Activated T-cell treated with anti-CD3 and anti-CD28 coated beads for 1 hour (primary cell): ENCODE measurements at regions not wholly inside any gene's neighbourhood (a gene's known extent, or its start where the extent isn't known, plus 50 kb on each side); places are given as distances from the start of the nearest gene placed in this dataset.
"Not testable (repeated sequence)": the region's sequence is repeated elsewhere in the genome, so short reads cannot be mapped to it uniquely, and the experiment has no call there.

Experiments used
- DNase-seq: peaks from one replicate; pipeline ENCODE4 v3.0.0-alpha.2; 2020; ENCODE audit warnings: low read depth

DNA sequence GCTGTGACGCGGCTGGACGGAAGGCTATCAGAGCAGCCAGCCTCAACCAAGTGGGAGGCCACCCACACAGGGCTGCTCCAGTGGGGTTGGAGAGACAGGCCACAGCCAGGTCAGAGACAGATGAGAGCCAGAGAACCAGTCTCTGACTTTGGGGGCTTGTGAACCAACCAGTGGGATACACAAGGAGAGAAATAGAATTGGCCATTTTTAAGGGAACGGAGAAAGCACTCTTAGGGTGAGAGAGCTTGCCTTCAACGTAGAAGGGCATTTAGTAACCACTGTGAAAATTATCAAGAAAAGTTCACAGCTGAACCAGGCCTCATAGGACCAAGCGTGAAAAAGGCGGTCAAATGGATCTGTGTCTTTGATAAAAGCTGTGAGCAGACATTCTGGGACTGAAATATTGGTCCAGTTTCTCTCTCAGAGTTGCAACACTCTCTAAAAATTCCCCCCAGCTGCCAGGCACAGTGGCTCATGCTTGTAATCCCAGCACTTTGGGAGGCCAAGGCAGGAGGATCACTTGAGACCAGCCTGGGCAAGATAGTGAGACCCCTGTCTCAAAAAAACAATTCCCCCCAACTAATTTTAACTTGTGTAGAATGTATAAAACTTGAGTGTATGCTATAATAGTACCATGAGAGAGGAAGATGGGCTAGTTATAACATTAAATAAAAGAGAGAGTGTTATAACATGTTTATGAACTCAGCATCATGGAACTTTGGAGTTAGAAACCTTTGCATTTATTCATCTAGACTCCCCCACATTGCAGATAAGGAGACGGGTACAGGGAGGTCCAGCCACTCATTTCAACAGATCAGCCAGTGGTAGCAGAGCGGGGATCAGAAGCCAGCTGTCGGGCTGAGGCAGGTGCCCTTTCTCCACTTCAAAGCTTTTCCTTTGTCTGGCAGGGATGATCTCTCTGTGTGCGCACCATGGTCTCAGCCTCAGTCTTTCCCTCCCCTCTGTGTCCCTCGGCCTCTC is 132.2 kb downstream of the NPIPB11 start:
- DNase-seq: not testable (repeated sequence)

DNA sequence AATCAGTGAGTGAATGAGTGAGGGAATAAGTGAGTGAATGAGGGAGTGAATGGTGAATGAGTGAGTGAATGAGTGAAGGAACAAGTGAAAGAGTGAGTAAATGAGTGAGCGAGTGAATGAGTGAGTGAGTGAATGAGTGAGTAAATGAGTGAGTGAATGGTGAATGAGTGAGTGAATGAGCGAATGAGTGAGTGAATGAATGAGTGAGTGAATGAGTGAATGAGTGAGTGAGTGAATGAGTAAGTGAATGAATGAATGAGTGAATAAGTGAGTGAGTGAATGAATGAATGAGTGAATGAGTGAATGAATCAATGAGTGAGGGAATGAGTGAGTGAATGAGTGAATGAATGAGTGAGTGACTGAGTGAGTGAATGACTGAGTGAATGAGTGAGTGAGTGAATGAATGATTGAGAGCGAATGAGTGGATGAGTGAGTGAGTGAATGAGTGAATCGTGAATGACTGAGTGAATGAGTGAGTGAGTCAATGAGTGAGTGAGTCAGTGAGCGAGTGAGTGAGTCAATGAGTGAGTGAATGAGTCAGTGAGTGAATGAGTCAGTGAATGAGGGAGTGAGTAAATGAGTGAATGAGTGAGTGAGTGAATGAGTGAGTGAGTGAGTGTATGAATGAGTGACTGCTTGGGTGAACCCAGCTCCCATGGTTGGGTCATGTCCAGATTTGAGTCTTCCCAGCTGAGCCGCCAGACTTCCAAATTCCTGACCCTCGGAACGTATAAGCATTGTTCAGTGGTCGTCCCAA is 133.0 kb downstream of the NPIPB11 start:
- not testable (repeated sequence) for DNase-seq

DNA sequence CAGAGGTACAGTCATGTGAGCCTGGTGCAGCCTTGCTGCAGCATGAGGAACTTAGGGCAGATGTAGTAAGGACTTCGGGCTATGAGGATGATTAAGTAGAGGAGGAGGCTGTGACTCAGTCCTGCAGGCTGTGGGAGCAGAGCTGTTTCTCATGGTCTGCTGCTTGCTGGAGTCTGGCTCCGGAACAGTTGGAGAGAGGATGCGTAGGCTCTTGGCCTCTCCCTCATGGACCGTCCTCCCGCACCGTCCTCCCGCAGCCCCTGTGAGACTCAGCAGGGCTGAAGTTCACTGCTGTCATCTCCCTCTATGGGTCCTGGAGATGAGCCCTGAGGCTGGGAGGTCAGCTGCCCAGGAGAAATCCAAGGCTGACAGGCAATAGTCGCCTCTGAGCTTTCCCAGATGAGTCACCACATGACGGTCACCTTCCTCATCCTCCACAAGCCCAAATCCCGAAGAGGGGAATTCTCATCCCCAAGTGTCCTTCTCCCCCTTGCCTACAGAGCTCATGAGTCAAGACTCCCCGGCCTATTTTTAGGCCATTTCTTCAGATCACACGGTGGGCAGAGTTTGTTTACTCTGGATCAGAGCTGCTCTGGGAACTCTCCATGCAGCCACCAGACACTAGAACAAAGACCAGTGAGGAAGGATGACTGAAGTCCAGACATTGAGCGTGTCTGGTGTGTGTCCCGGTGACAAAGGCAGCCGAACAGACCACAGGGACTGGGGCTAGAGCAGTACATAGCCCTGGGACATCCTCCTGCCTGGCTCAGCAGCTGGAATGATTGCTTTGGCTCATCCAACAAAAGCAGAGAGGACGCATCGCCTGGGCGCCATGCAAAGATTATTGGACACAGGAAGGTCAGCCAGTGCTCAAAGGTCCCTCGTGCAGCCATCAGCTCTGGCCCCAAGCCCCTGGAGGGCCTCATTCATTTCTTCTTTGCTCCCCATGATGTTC is 134.5 kb downstream of the NPIPB11 start:
- DNase-seq: not testable (repeated sequence)

GRCh38 chr16:29270923-29271322 is 135.6 kb downstream of the NPIPB11 start:
- DNase-seq: not testable (repeated sequence)

- DNase-seq: not testable (repeated sequence)
Measured at GRCh38 chr16:29270033-29270432, 136.5 kb downstream of the NPIPB11 start.

DNA sequence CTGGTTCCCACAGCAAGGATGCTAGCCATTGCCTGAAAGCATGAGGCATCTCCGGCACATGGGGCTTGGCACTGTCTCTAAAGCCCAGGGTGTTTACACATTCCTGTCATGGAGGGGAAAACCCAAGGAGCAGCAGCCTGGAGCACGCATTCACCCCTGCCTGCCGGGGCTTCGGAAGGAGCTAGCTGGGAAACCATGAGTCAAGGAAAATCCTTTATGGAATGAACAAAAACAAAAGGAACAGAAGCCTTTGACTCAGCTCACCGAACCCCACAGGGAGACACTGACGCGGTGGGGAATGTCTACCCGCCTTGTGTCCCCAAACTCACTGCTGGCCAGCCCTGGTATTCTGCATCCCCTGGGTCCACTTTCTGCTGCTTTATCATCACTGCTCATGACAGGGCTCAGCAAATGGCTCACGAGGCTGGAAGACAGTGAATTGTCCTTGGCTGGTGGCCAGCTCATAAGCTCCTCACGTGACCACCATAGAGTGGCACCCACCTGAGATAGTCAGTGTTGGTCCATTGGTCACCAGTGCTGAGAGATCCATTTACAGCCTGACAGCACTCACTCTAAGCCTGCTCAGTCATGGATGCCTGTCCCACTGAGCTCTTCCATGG is 137.2 kb downstream of the NPIPB11 start:
- DNase-seq: not testable (repeated sequence)

GRCh38 chr16:29268785-29269191 is 137.7 kb downstream of the NPIPB11 start:
- not testable (repeated sequence) for DNase-seq

DNA sequence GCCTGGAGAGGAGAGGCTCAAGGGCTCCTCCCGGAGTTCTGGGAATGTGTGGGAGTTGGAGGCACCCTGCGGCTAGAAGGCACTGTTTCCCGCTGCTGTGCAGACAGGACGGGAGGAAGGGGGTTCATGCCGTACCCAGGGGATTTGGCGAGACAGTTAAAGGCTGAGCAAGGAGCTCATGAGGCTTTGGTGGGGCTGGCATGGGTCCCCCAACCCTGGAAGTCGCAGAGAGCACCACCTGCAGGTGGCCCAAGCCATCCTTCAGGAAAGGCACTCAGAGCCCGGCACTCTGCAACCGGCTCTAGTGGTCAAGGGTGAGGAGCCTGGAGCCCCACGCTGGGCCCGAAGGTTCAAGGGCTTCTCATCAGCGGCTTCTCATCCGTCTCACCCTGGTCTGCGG is 138.2 kb downstream of the NPIPB11 start:
- DNase-seq: not testable (repeated sequence)

- not testable (repeated sequence) for DNase-seq
Measured at GRCh38 chr16:29267891-29268290, 138.6 kb downstream of the NPIPB11 start.

DNA sequence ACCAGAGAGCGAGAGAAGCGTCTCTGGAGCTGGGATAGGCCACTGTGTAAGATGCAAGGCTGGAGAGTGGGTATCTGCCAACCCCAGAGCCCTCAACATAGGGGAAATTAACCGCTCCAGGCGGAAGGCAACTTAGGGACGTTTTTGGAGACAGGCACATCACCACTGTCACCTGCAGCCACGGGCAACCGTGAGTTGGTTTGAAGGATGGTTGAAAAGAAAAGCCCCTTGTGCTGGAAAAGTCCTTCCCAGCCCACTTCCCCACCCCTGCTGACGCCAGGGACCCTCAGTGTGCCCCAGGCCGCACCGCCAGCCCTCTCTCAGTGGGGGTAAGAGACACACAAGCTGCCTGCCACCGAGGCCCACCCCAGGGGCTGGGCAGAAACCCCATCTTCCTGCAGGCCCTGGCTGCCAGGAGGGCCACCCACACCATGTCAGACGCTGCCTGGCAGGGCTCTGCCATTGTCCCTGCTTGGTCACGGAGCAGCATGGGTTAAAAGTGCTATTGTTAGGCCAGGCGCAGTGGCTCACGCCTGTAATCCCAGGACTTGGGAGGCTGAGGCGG is 139.4 kb downstream of the NPIPB11 start:
- not testable (repeated sequence) for DNase-seq

- DNase-seq: not testable (repeated sequence)
Measured at GRCh38 chr16:29266612-29267011, 139.9 kb downstream of the NPIPB11 start.

GRCh38 chr16:29265255-29265853 is 141.2 kb downstream of the NPIPB11 start:
- DNase-seq: not testable (repeated sequence)

GRCh38 chr16:29264080-29264837 is 142.3 kb downstream of the NPIPB11 start:
- DNase-seq: not testable (repeated sequence)

- not testable (repeated sequence) for DNase-seq
Measured at GRCh38 chr16:29262725-29263124, 143.8 kb downstream of the NPIPB11 start.

GRCh38 chr16:29261427-29262248 is 144.9 kb downstream of the NPIPB11 start:
- not testable (repeated sequence) for DNase-seq

DNA sequence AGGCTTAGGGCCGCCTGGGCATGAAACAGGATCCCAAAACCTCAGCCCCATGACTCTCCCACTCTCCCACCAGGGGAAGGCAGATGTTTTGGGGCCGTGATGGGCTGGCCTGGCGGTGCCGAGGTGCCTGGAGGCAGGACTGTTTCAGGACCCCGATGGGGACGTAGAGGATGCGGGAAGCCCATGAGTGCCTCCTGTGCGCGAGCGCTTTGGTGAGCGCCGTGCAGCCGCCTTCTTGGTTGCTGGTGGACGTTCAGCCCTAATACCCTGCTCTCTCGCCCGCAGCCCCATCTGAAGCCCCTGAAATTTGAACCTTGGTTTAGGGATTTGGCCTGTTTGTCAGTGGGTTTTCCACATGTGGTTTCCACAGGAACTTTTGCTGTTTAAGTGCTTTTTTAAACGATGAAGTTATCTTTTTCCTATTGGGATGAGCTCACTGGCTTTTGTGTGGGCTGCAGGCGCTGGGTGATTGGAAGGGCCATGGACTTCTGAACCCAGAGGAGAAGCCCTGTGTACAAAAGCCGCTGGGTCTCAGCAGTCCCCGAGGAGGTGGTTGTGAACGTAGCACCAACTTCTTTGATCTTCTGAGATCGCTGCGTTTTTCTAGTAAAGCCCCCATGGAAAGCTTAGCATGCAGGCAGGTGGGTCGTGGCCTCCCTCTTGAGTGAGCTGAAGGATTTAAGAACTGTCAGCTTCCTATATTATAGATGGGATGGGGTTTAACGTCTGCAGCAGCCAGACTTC is 145.7 kb downstream of the NPIPB11 start:
- DNase-seq: not testable (repeated sequence)

- DNase-seq: not testable (repeated sequence)
Measured at GRCh38 chr16:29259635-29260457, 146.7 kb downstream of the NPIPB11 start.
